Parathyroid adenoma (tissue), 2 donors: ENCODE measurements at regions not wholly inside any gene's neighbourhood (a gene's known extent, or its start where the extent isn't known, plus 50 kb on each side); places are given as distances from the start of the nearest gene placed in this dataset.

ENCODE experiments used
- H2AFZ ChIP-seq: fragments of 300-600 bp; sonication (generic); one replicate; pipeline ENCODE4 v1.7.0; 2017; ENCODE audit warnings: antibody characterized with exemption, mild to moderate bottlenecking
- H3K27ac ChIP-seq: fragments of 300-600 bp; sonication (generic); one replicate; pipeline ENCODE4 v1.7.0; 2017
- H3K27me3 ChIP-seq: fragments of 300-600 bp; sonication (generic); one replicate; pipeline ENCODE4 v1.7.0; 2017; ENCODE audit warnings: low read length; ENCODE audit not compliant: control insufficient read depth, insufficient read depth
- H3K36me3 ChIP-seq: fragments of 300-600 bp; sonication (generic); one replicate; pipeline ENCODE4 v1.7.0; 2017; ENCODE audit warnings: low read length; ENCODE audit not compliant: control insufficient read depth, insufficient read depth
- H3K4me1 ChIP-seq: fragments of 300-600 bp; sonication (generic); one replicate; pipeline ENCODE4 v1.7.0; 2017; ENCODE audit warnings: control low read depth
- H3K4me2 ChIP-seq: fragments of 300-600 bp; sonication (generic); one replicate; pipeline ENCODE4 v1.7.0; 2017; ENCODE audit warnings: low read length
- H3K4me3 ChIP-seq: fragments of 300-600 bp; sonication (generic); one replicate; pipeline ENCODE4 v1.7.0; 2017; ENCODE audit warnings: low read depth, low read length
- H3K79me2 ChIP-seq: fragments of 300-600 bp; sonication (generic); one replicate; pipeline ENCODE4 v1.7.0; 2017; ENCODE audit warnings: control low read depth
- H3K9ac ChIP-seq: fragments of 300-600 bp; sonication (generic); one replicate; pipeline ENCODE4 v1.7.0; 2017; ENCODE audit warnings: mild to moderate bottlenecking
- H3K9me3 ChIP-seq: fragments of 300-600 bp; sonication (generic); one replicate; pipeline ENCODE4 v1.7.0; 2017; ENCODE audit warnings: low read length; ENCODE audit not compliant: control insufficient read depth
- CTCF ChIP-seq: fragments of 300-600 bp; sonication (generic); IDR thresholded peaks from one replicate; pipeline ENCODE4 v1.7.0; 2017; ENCODE audit warnings: antibody characterized with exemption, mild to moderate bottlenecking
- donor health status: primary hyperparathyroidism.

GRCh38 chr13:48148454-48148853 is 53.5 kb upstream of the MED4 start:
- H3K4me1 ChIP-seq, result no peaks in the 10 kb centered on the region
- no peak overlapping the region for H3K4me3 ChIP-seq
- no peak overlapping the region for H3K4me2 ChIP-seq
- no peak overlapping the region for H3K9ac ChIP-seq
- no peaks in the 10 kb centered on the region for H3K36me3 ChIP-seq
- no peaks in the 10 kb centered on the region for H3K9me3 ChIP-seq
- no peaks in the 10 kb centered on the region for H3K27me3 ChIP-seq
- no peak overlapping the region for H3K27ac ChIP-seq
- H3K79me2 ChIP-seq, result no peaks in the 10 kb centered on the region
- H2AFZ ChIP-seq, result no peak overlapping the region
- TF ChIP-seq CTCF, result no peak

GRCh38 chr13:48146636-48147035 is 51.7 kb upstream of the MED4 start:
- no peaks in the 10 kb centered on the region for H3K36me3 ChIP-seq
- H3K4me3 ChIP-seq, result no peak overlapping the region
- no peaks in the 10 kb centered on the region for H3K27me3 ChIP-seq
- no peak overlapping the region for H3K27ac ChIP-seq
- no peaks in the 10 kb centered on the region for H3K9me3 ChIP-seq
- no peaks in the 10 kb centered on the region for H3K79me2 ChIP-seq
- H3K4me1 ChIP-seq, result no peaks in the 10 kb centered on the region
- H3K9ac ChIP-seq, result no peak overlapping the region
- no peak for TF ChIP-seq CTCF
- H2AFZ ChIP-seq, result no peak overlapping the region
- no peak overlapping the region for H3K4me2 ChIP-seq

- no peak overlapping the region for H3K9ac ChIP-seq
- H3K4me1 ChIP-seq, result no peaks in the 10 kb centered on the region
- no peaks in the 10 kb centered on the region for H3K27me3 ChIP-seq
- H3K27ac ChIP-seq, result no peak overlapping the region
- H2AFZ ChIP-seq, result no peak overlapping the region
- no peaks in the 10 kb centered on the region for H3K36me3 ChIP-seq
- no peak for TF ChIP-seq CTCF
- no peaks in the 10 kb centered on the region for H3K79me2 ChIP-seq
- no peak overlapping the region for H3K4me2 ChIP-seq
- no peak overlapping the region for H3K4me3 ChIP-seq
- no peaks in the 10 kb centered on the region for H3K9me3 ChIP-seq
Measured at GRCh38 chr13:48146122-48146521, 51.2 kb upstream of the MED4 start.
